ENCODE measurements at regions not wholly inside any gene's neighbourhood (a gene's known extent, or its start where the extent isn't known, plus 50 kb on each side); places are given as distances from the start of the nearest gene placed in this dataset.

GRCh38 chr14:76956316-76957090, 72.0 kb downstream of the IRF2BPL start (continued):
- TF ChIP-seq, protein P1, sequence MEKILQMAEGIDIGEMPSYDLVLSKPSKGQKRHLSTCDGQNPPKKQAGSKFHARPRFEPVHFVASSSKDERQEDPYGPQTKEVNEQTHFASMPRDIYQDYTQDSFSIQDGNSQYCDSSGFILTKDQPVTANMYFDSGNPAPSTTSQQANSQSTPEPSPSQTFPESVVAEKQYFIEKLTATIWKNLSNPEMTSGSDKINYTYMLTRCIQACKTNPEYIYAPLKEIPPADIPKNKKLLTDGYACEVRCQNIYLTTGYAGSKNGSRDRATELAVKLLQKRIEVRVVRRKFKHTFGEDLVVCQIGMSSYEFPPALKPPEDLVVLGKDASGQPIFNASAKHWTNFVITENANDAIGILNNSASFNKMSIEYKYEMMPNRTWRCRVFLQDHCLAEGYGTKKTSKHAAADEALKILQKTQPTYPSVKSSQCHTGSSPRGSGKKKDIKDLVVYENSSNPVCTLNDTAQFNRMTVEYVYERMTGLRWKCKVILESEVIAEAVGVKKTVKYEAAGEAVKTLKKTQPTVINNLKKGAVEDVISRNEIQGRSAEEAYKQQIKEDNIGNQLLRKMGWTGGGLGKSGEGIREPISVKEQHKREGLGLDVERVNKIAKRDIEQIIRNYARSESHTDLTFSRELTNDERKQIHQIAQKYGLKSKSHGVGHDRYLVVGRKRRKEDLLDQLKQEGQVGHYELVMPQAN (conservative IDR thresholded peaks at IDR 0.05): peak; percentile 74

- H3K9ac ChIP-seq (ENCODE audit: control insufficient read depth, insufficient read depth, low read length): peak overlapping the region; percentile 75
- ChIA-PET CTCF (interaction anchor here (0.7 to 5.3 kb wide), 13 partner anchors 8 to 98 kb away, joined by 3 to 36 read pairs (median 3); partner anchors contain the start of gene IRF2BPL), RAD21 (ENCODE audit: unreplicated experiment) (interaction anchor here (0.7 to 15.0 kb wide), 19 partner anchors 9 to 168 kb away, joined by 3 to 285 read pairs (median 7); no protein-coding TSS in a partner anchor), POLR2A (interaction anchor here (0.5 to 13.0 kb wide), 12 partner anchors 11 to 359 kb away, joined by 3 to 173 read pairs (median 6); partner anchors contain the start of gene IRF2BPL), SMC1A (ENCODE audit: uncharacterized antibody, unreplicated experiment) (interaction anchor here (0.7 to 14.6 kb wide), 14 partner anchors 9 to 115 kb away, joined by 3 to 179 read pairs (median 8); partner anchors contain the start of gene IRF2BPL)
- in situ Hi-C loops (cut with MboI) (no loop called here), intact Hi-C loops (cut with micrococcal nuclease; ENCODE audit: unreplicated experiment) (no loop called here)
- peak overlapping the region; percentile 75 for H2AFZ ChIP-seq (ENCODE audit: control insufficient read depth, low read depth, low read length)
- TSS peak; percentile 63 for BruUV-seq (replicated peaks)
- peak overlapping the region; percentile 68; the same call in 1 of the 2 replicates for H3K4me3 ChIP-seq
- H3K27ac ChIP-seq (ENCODE audit: control insufficient read depth, insufficient read depth): peak overlapping the region; percentile 100
- no peaks in the 10 kb centered on the region for H3K27me3 ChIP-seq (replicated peaks in 1 of 2; ENCODE audit: control insufficient read depth in 2 of 2, insufficient read depth in 2 of 2, low read length in 1 of 2)
- WGBS (ENCODE audit: insufficient coverage, insufficient replicate concordance, low lambda C conversion rate, missing lambda C conversion rate): under 1% methylated on average over 13 of the region's 13 CpGs
- peaks cover 69% of the 10 kb centered on the region for H3K4me1 ChIP-seq (ENCODE audit: control insufficient read depth, insufficient read depth, low read length)
- ATAC-seq: peak; percentile 31
- H4K20me1 ChIP-seq (ENCODE audit: control insufficient read depth, insufficient read depth): no peaks in the 10 kb centered on the region
- H3K4me2 ChIP-seq (ENCODE audit: control insufficient read depth, insufficient read depth): peak overlapping the region; percentile 77
- H3K9me3 ChIP-seq (replicated peaks; ENCODE audit: control insufficient read depth, insufficient read depth, low read length): no peaks in the 10 kb centered on the region
- DNase-seq (ENCODE audit: low read depth, low spot score): peak; percentile 66
- peaks cover 5% of the 10 kb centered on the region for H3K79me2 ChIP-seq (ENCODE audit: control insufficient read depth, insufficient read depth, low read length)
- FAIRE-seq: peak; percentile 73
- no peaks in the 10 kb centered on the region for H3K36me3 ChIP-seq (ENCODE audit: control insufficient read depth in 2 of 2, insufficient read depth in 2 of 2, low read length in 1 of 2)
- TF ChIP-seq JUNB (IDR thresholded peaks at IDR 0.05) (peak; percentile 28; the same call in 1 of the 2 replicates), ZNF687 (IDR thresholded peaks at IDR 0.05) (peak; percentile 78; the same call in 1 of the 2 replicates), SRF (IDR thresholded peaks at IDR 0.05; ENCODE audit: low read depth in 2 of 2, low read length in 2 of 2) (no peak), RAD51 (IDR thresholded peaks at IDR 0.05) (no peak), DPF2 (IDR thresholded peaks at IDR 0.05) (peak; percentile 40; the same call in 1 of the 2 replicates), MEF2B (IDR thresholded peaks at IDR 0.05; ENCODE audit: partially characterized antibody, poor library complexity, severe bottlenecking) (peak; percentile 36), NBN (IDR thresholded peaks at IDR 0.05) (peak; percentile 70; the same call in 1 of the 2 replicates)
- TF ChIP-seq, protein P2, sequence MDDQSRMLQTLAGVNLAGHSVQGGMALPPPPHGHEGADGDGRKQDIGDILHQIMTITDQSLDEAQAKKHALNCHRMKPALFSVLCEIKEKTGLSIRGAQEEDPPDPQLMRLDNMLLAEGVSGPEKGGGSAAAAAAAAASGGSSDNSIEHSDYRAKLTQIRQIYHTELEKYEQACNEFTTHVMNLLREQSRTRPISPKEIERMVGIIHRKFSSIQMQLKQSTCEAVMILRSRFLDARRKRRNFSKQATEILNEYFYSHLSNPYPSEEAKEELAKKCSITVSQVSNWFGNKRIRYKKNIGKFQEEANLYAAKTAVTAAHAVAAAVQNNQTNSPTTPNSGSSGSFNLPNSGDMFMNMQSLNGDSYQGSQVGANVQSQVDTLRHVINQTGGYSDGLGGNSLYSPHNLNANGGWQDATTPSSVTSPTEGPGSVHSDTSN (IDR thresholded peaks at IDR 0.05; ENCODE audit: insufficient replicate concordance, low read depth, low read length): no peak
- TF ChIP-seq, protein P3, sequence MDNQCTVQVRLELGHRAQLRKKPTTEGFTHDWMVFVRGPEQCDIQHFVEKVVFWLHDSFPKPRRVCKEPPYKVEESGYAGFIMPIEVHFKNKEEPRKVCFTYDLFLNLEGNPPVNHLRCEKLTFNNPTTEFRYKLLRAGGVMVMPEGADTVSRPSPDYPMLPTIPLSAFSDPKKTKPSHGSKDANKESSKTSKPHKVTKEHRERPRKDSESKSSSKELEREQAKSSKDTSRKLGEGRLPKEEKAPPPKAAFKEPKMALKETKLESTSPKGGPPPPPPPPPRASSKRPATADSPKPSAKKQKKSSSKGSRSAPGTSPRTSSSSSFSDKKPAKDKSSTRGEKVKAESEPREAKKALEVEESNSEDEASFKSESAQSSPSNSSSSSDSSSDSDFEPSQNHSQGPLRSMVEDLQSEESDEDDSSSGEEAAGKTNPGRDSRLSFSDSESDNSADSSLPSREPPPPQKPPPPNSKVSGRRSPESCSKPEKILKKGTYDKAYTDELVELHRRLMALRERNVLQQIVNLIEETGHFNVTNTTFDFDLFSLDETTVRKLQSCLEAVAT (IDR thresholded peaks at IDR 0.05): peak; percentile 55
Measured at GRCh38 chr14:76955575-76956315, 72.8 kb downstream of the IRF2BPL start.

Measured in GM12878 (cell line).